Liver (tissue), 3 donors: ENCODE measurements at regions not wholly inside any gene's neighbourhood (a gene's known extent, or its start where the extent isn't known, plus 50 kb on each side); places are given as distances from the start of the nearest gene placed in this dataset.

ENCODE experiments used
- GABPA ChIP-seq, 2 donors: IDR thresholded peaks in 1 of 2; conservative IDR thresholded peaks in 1 of 2; 2 replicates each; pipeline ENCODE4 v1.6.1; 2016; ENCODE audit warnings: antibody characterized with exemption in 2 of 2, mild to moderate bottlenecking in 1 of 2, moderate library complexity in 1 of 2
- TF ChIP-seq, protein P1 (sequence below): fragments of 150-350 bp; IDR thresholded peaks from 2 replicates; pipeline ENCODE4 v1.5.1; 2017; ENCODE audit warnings: improper control_type of control experiment, low read depth, low read length; ENCODE audit not compliant: missing input control
- TF ChIP-seq, protein P2 (sequence below): IDR thresholded peaks from 2 replicates; pipeline ENCODE4 v1.6.1; 2016; ENCODE audit warnings: antibody characterized with exemption
- donor health status: healthy.
- donor health status: healthy.

- TF ChIP-seq, protein P1, sequence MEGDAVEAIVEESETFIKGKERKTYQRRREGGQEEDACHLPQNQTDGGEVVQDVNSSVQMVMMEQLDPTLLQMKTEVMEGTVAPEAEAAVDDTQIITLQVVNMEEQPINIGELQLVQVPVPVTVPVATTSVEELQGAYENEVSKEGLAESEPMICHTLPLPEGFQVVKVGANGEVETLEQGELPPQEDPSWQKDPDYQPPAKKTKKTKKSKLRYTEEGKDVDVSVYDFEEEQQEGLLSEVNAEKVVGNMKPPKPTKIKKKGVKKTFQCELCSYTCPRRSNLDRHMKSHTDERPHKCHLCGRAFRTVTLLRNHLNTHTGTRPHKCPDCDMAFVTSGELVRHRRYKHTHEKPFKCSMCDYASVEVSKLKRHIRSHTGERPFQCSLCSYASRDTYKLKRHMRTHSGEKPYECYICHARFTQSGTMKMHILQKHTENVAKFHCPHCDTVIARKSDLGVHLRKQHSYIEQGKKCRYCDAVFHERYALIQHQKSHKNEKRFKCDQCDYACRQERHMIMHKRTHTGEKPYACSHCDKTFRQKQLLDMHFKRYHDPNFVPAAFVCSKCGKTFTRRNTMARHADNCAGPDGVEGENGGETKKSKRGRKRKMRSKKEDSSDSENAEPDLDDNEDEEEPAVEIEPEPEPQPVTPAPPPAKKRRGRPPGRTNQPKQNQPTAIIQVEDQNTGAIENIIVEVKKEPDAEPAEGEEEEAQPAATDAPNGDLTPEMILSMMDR, result no peak
- TF ChIP-seq GABPA (IDR thresholded peaks at IDR 0.05 in 1 of 2, conservative IDR thresholded peaks at IDR 0.05 in 1 of 2), result no peak
- TF ChIP-seq, protein P2, sequence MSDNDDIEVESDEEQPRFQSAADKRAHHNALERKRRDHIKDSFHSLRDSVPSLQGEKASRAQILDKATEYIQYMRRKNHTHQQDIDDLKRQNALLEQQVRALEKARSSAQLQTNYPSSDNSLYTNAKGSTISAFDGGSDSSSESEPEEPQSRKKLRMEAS, result no peak
Observed at GRCh38 chr1:195897076-195897475, 711.2 kb downstream of the KCNT2 start.
